A549 (cell line): ENCODE measurements at regions not wholly inside any gene's neighbourhood (a gene's known extent, or its start where the extent isn't known, plus 50 kb on each side); places are given as distances from the start of the nearest gene placed in this dataset.

ENCODE experiments used
- ATAC-seq, 2 experiments: fragments of 200-7000 bp in 1 of 2; fragments of >200 bp in 1 of 2; cut with Nextera tagmentation in 1 of 2; cut with Tn5 transposase in 1 of 2; 3 replicates each; pipeline versions ENCODE4 v1.8.0 to v1.9.1; 2018 to 2020; ENCODE audit warnings: mild to moderate bottlenecking in 1 of 2, moderate library complexity in 1 of 2
- CTCF ChIA-PET: fragments of 300-600 bp; sonication (Branson Sonifier 250); formaldehyde crosslinking; extraction: SDS; loops from one replicate; lab custom pipeline; 2021; ENCODE audit warnings: antibody characterized with exemption, inconsistent platforms; lab: Yijun Ruan, JAX
- POLR2A ChIA-PET: fragments of 350-600 bp; formaldehyde crosslinking; extraction: SDS; loops from one replicate; lab custom pipeline; 2021; ENCODE audit warnings: antibody characterized with exemption, inconsistent platforms; lab: Yijun Ruan, JAX
- DNase-seq, 2 experiments: peaks; one replicate each; pipeline versions ENCODE4 v3.0.0 to v3.0.0-alpha.2; 2011 to 2016; ENCODE audit warnings: low read depth in 1 of 2, low spot score in 1 of 2
- FAIRE-seq: peaks from 2 replicates; lab custom pipeline; 2011; peaks lifted over from hg19 to GRCh38; lab: Jason Lieb, UNC
- H3K27ac ChIP-seq, 2 experiments: fragments of >200 bp; sonication (Bioruptor Twin); formaldehyde crosslinking; 3 replicates each; pipeline ENCODE4 v1.5.1; 2016 to 2017
- H3K4me1 ChIP-seq: fragments of >200 bp; sonication (Bioruptor Twin); formaldehyde crosslinking; 3 replicates; pipeline ENCODE4 v1.6.1; 2016
- H3K4me2 ChIP-seq: fragments of >200 bp; sonication (Bioruptor Twin); formaldehyde crosslinking; 3 replicates; pipeline ENCODE4 v1.6.1; 2016
- H3K4me3 ChIP-seq: fragments of >200 bp; sonication (Bioruptor Twin); formaldehyde crosslinking; 3 replicates; pipeline ENCODE4 v1.5.1; 2016
- H3K9me3 ChIP-seq: fragments of >200 bp; sonication (Bioruptor Twin); formaldehyde crosslinking; 3 replicates; pipeline ENCODE4 v1.6.1; 2016
- BCL3 ChIP-seq: fragments of >200 bp; sonication (Bioruptor Twin); formaldehyde crosslinking; IDR thresholded peaks from 3 replicates; pipeline ENCODE4 v1.6.1; 2016
- CBX8 ChIP-seq: fragments of 200-600 bp; sonication (generic); IDR thresholded peaks from 2 replicates; pipeline ENCODE4 v1.6.1; 2016
- CTCF ChIP-seq: fragments of >200 bp; sonication (Bioruptor Twin); formaldehyde crosslinking; IDR thresholded peaks from 3 replicates; pipeline ENCODE4 v1.5.1; 2016
- E2F6 ChIP-seq: IDR thresholded peaks from 2 replicates; pipeline ENCODE4 v1.6.1; 2012; ENCODE audit warnings: low read depth, borderline replicate concordance
- HOXA7 ChIP-seq: fragments of 250-450 bp; sonication (Bioruptor Pico); IDR thresholded peaks from 2 replicates; pipeline ENCODE4 v1.5.0; 2020; ENCODE audit warnings: mild to moderate bottlenecking, moderate library complexity
- HOXB5 ChIP-seq: fragments of 250-450 bp; sonication (Bioruptor Pico); IDR thresholded peaks from 2 replicates; pipeline ENCODE4 v1.5.0; 2020; ENCODE audit warnings: mild to moderate bottlenecking, moderate library complexity
- JUN ChIP-seq, 2 experiments: fragments of >200 bp; sonication (Bioruptor Twin); formaldehyde crosslinking; IDR thresholded peaks; 2 replicates in 1 of 2; 3 replicates in 1 of 2; pipeline ENCODE4 v1.6.1; 2016 to 2017
- JUNB ChIP-seq: fragments of >200 bp; sonication (Bioruptor Twin); formaldehyde crosslinking; IDR thresholded peaks from 2 replicates; pipeline ENCODE4 v1.6.1; 2016
- KDM5A ChIP-seq: fragments of 200-600 bp; sonication (generic); IDR thresholded peaks from 2 replicates; pipeline ENCODE4 v1.6.1; 2016; ENCODE audit warnings: antibody characterized with exemption, mild to moderate bottlenecking
- MAFK ChIP-seq: fragments of 450-650 bp; IDR thresholded peaks from 2 replicates; pipeline ENCODE4 v1.6.1; 2014; ENCODE audit not compliant: partially characterized antibody
- MAX ChIP-seq: IDR thresholded peaks from 2 replicates; pipeline ENCODE4 v1.6.1; 2012
- MYC ChIP-seq: IDR thresholded peaks from 2 replicates; pipeline ENCODE4 v1.6.1; 2012; ENCODE audit warnings: mild to moderate bottlenecking, inconsistent platforms, low read length, improper control_type of control experiment, borderline replicate concordance
- NFE2L2 ChIP-seq: fragments of 150-350 bp; conservative IDR thresholded peaks from 2 replicates; pipeline ENCODE4 v1.6.1; 2014; ENCODE audit warnings: low read length
- PBX3 ChIP-seq: IDR thresholded peaks from 2 replicates; pipeline ENCODE4 v1.6.1; 2012
- PHF8 ChIP-seq: fragments of 200-600 bp; sonication (generic); IDR thresholded peaks from 2 replicates; pipeline ENCODE4 v1.6.1; 2016; ENCODE audit warnings: low read depth, mild to moderate bottlenecking, antibody characterized with exemption, moderate library complexity, borderline replicate concordance
- POLR2A ChIP-seq: IDR thresholded peaks from 2 replicates; pipeline ENCODE4 v1.6.1; 2012; ENCODE audit warnings: mild to moderate bottlenecking, low read length
- POLR2AphosphoS2 ChIP-seq: conservative IDR thresholded peaks from 2 replicates; pipeline ENCODE4 v1.6.1; 2012; ENCODE audit warnings: low read length, improper control_type of control experiment, inconsistent platforms
- RARB ChIP-seq: fragments of 250-450 bp; sonication (Bioruptor Pico); IDR thresholded peaks from 2 replicates; pipeline ENCODE4 v1.8.0; 2021; ENCODE audit warnings: mild to moderate bottlenecking, moderate library complexity
- RCOR1 ChIP-seq: fragments of 150-350 bp; IDR thresholded peaks from 2 replicates; pipeline ENCODE4 v1.6.1; 2014; ENCODE audit warnings: antibody characterized with exemption, low read length, low read depth
- RFX5 ChIP-seq: fragments of 450-650 bp; IDR thresholded peaks from 2 replicates; pipeline ENCODE4 v1.7.1; 2014; ENCODE audit warnings: antibody characterized with exemption, mild to moderate bottlenecking, moderate library complexity
- TFCP2L1 ChIP-seq: fragments of 250-450 bp; sonication (Bioruptor Pico); IDR thresholded peaks from 2 replicates; pipeline ENCODE4 v1.5.0; 2021; ENCODE audit warnings: mild to moderate bottlenecking
- USF2 ChIP-seq: fragments of 450-650 bp; IDR thresholded peaks from 2 replicates; pipeline ENCODE4 v1.6.1; 2014; ENCODE audit warnings: antibody characterized with exemption
- ZC3H11A ChIP-seq: fragments of 450-650 bp; IDR thresholded peaks from 2 replicates; pipeline ENCODE4 v1.6.1; 2014; ENCODE audit warnings: antibody characterized with exemption, mild to moderate bottlenecking
- ZFP36 ChIP-seq: fragments of 450-650 bp; IDR thresholded peaks from 2 replicates; pipeline ENCODE4 v1.6.1; 2014; ENCODE audit warnings: borderline replicate concordance; ENCODE audit not compliant: partially characterized antibody
- WGBS: methylation state at CpG from one replicate; pipeline ENCODE4 v1.1.6; 2017; ENCODE audit errors: missing lambda C conversion rate; 5-methylcytosine and 5-hydroxymethylcytosine counted together

GRCh38 chr7:63025815-63026214 lies 972.8 kb upstream of the ZNF722 start (continued):
- TF ChIP-seq HOXB5 (CRISPR knock-in tag), result no peak
- TF ChIP-seq E2F6, result no peak
- TF ChIP-seq NFE2L2, result no peak

GRCh38 chr7:63027075-63027474 lies 971.6 kb upstream of the ZNF722 start:
- WGBS, result 9% methylated on average over 5 of the region's 5 CpGs

GRCh38 chr7:63028376-63029206 lies 970.1 kb upstream of the ZNF722 start:
- no peak overlapping the region for H3K27ac ChIP-seq
- WGBS, result 24% methylated on average over 14 of the region's 15 CpGs
- ATAC-seq (no peak), FAIRE-seq (no peak), DNase-seq (no peak)
- no peaks in the 10 kb centered on the region; the same call in 2 of the 3 replicates for H3K9me3 ChIP-seq
- CTCF ChIA-PET, result interaction anchor here (1.0 kb wide), 1 partner anchor 9 kb away, joined by 3 read pairs; no protein-coding TSS in a partner anchor
- H3K4me3 ChIP-seq, result no peak overlapping the region
- no peak overlapping the region for H3K4me2 ChIP-seq
- H3K4me1 ChIP-seq, result no peaks in the 10 kb centered on the region
- POLR2A ChIA-PET, result no interaction called here
- TF ChIP-seq PBX3 (no peak), CBX8 (no peak), BCL3 (no peak), KDM5A (no peak), POLR2A (no peak), HOXA7 (CRISPR knock-in tag) (no peak)
- TF ChIP-seq, all 56 proteins: peak for 0

More at GRCh38 chr7:63027075-63027474, 971.6 kb upstream of the ZNF722 start:
- Histone ChIP-seq H3K4me3 (no peak overlapping the region), H3K27ac (no peak overlapping the region), H3K4me2 (no peak overlapping the region), H3K4me1 (no peaks in the 10 kb centered on the region), H3K9me3 (no peaks in the 10 kb centered on the region; the same call in 2 of the 3 replicates)
- CTCF ChIA-PET, result interaction anchor here (1.7 kb wide), 1 partner anchor 11 kb away, joined by 7 read pairs; no protein-coding TSS in a partner anchor
- DNase-seq (no peak), FAIRE-seq (no peak), ATAC-seq (no peak)
- no peak for TF ChIP-seq USF2
- no peak for TF ChIP-seq RARB (CRISPR knock-in tag)
- POLR2A ChIA-PET, result no interaction called here

- no peaks in the 10 kb centered on the region; the same call in 2 of the 3 replicates for H3K9me3 ChIP-seq
- CTCF ChIA-PET, result interaction anchor here (1.0 kb wide), 1 partner anchor 9 kb away, joined by 3 read pairs; no protein-coding TSS in a partner anchor
- no peak overlapping the region for H3K4me2 ChIP-seq
- no peak overlapping the region for H3K27ac ChIP-seq
- FAIRE-seq (no peak), DNase-seq (no peak), ATAC-seq (no peak)
- POLR2A ChIA-PET, result no interaction called here
- no peak overlapping the region for H3K4me3 ChIP-seq
- WGBS, result 0% methylated on average over 2 of the region's 3 CpGs
- no peaks in the 10 kb centered on the region for H3K4me1 ChIP-seq
- TF ChIP-seq TFCP2L1 (no peak), MYC (no peak), KDM5A (no peak), JUN (IDR thresholded peaks at IDR 0.05) (no peak), PHF8 (no peak), CTCF (no peak), USF2 (no peak), MAFK (no peak), ZFP36 (no peak), JUNB (no peak), RCOR1 (no peak), MAX (no peak), E2F6 (no peak), ZC3H11A (no peak), POLR2AphosphoS2 (no peak), HOXA7 (CRISPR knock-in tag) (no peak), RFX5 (no peak)
Observed at GRCh38 chr7:63029207-63029522, 969.5 kb upstream of the ZNF722 start.
